OCI-LY3 (cell line): ENCODE measurements at regions not wholly inside any gene's neighbourhood (a gene's known extent, or its start where the extent isn't known, plus 50 kb on each side); places are given as distances from the start of the nearest gene placed in this dataset.

Experiments used
- H2AFZ ChIP-seq: fragments of 200-600, 300-600 bp; shearing (Covaris generic); 2 replicates; pipeline ENCODE4 v1.6.0; 2014; ENCODE audit warnings: antibody characterized with exemption, low read depth, low read length
- H3K27ac ChIP-seq: fragments of 200-600, 300-600 bp; sonication (generic); 2 replicates; pipeline ENCODE4 v1.5.1; 2014; ENCODE audit warnings: mild to moderate bottlenecking, low read length, moderate library complexity, mixed read lengths
- H3K27me3 ChIP-seq: fragments of 200-600, 300-600 bp; sonication (generic); 2 replicates; pipeline ENCODE4 v1.6.1; 2014; ENCODE audit warnings: low read depth, low read length, mixed read lengths
- H3K36me3 ChIP-seq: fragments of 200-600, 300-600 bp; sonication (generic); replicated peaks from 2 replicates; pipeline ENCODE3; 2014; ENCODE audit warnings: low read depth, low read length, mixed read lengths
- H3K4me1 ChIP-seq: fragments of 300-600, 200-600 bp; sonication (generic); 2 replicates; pipeline ENCODE4 v1.6.1; 2014; ENCODE audit warnings: low read length, mixed read lengths
- H3K4me2 ChIP-seq: fragments of 200-600, 300-600 bp; sonication (generic); 2 replicates; pipeline ENCODE4 v1.6.1; 2014; ENCODE audit warnings: low read length, mixed read lengths
- H3K4me3 ChIP-seq: fragments of 300-600, 200-600 bp; sonication (generic); 2 replicates; pipeline ENCODE4 v1.5.1; 2014; ENCODE audit warnings: antibody characterized with exemption, mild to moderate bottlenecking, low read length, moderate library complexity
- H3K79me2 ChIP-seq: fragments of 300-600, 200-600 bp; shearing (Covaris generic); 2 replicates; pipeline ENCODE4 v1.6.1; 2014; ENCODE audit warnings: mild to moderate bottlenecking, low read length, mixed read lengths
- H3K9ac ChIP-seq: fragments of 300-600, 200-600 bp; shearing (Covaris generic); 2 replicates; pipeline ENCODE4 v1.6.0; 2014; ENCODE audit warnings: mild to moderate bottlenecking, low read length, moderate library complexity
- H3K9me3 ChIP-seq: fragments of 200-600, 300-600 bp; shearing (Covaris generic); 2 replicates; pipeline ENCODE4 v1.6.1; 2014; ENCODE audit warnings: low read length, mixed read lengths; ENCODE audit not compliant: insufficient read depth
- H4K20me1 ChIP-seq: fragments of 200-600, 300-600 bp; sonication (generic); 2 replicates; pipeline ENCODE4 v1.6.1; 2016; ENCODE audit warnings: low read length, mixed read lengths; ENCODE audit not compliant: insufficient read depth
- EZH2phosphoT487 ChIP-seq: fragments of 200-600 bp; shearing (Covaris generic); IDR thresholded peaks from 2 replicates; pipeline ENCODE4 v1.6.1; 2018; ENCODE audit warnings: antibody characterized with exemption, mixed run types, low read depth
- TF ChIP-seq, protein P1 (sequence below): fragments of 200-600, 300-600 bp; sonication (generic); IDR thresholded peaks from 2 replicates; pipeline ENCODE4 v1.5.1; 2014; ENCODE audit warnings: antibody characterized with exemption, low read length, low read depth

DNA sequence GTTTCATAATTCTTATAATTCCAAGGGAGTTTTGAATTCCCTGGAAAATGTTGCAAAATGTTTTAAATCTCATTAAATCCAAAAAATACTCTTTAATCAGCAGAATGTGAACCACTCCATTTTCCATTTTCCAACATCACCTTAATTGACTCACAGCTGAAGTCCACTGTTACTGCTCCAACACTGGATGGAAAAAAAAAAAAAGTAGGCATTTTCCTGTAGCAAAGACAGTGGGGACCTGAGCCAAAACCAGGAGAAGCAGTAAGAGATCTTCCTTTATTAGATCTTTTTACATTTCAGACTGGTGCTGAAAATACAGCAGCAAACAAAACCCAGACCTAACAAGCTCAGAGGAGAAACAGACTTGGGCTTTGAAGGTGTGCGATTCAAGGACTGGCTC is 62.4 kb upstream of the SPATS2L start:
- no peak overlapping the region for H3K27ac ChIP-seq
- H3K4me1 ChIP-seq, result peaks cover 8% of the 10 kb centered on the region
- H3K4me2 ChIP-seq, result no peak overlapping the region
- no peaks in the 10 kb centered on the region for H4K20me1 ChIP-seq
- no peaks in the 10 kb centered on the region for H3K9me3 ChIP-seq
- peaks cover 5% of the 10 kb centered on the region; the same call in 1 of the 2 replicates for H3K27me3 ChIP-seq
- H3K79me2 ChIP-seq, result no peaks in the 10 kb centered on the region
- H2AFZ ChIP-seq, result no peak overlapping the region
- no peaks in the 10 kb centered on the region for H3K36me3 ChIP-seq
- no peak overlapping the region for H3K9ac ChIP-seq
- no peak overlapping the region for H3K4me3 ChIP-seq
- no peak for TF ChIP-seq EZH2phosphoT487
- TF ChIP-seq, protein P1, sequence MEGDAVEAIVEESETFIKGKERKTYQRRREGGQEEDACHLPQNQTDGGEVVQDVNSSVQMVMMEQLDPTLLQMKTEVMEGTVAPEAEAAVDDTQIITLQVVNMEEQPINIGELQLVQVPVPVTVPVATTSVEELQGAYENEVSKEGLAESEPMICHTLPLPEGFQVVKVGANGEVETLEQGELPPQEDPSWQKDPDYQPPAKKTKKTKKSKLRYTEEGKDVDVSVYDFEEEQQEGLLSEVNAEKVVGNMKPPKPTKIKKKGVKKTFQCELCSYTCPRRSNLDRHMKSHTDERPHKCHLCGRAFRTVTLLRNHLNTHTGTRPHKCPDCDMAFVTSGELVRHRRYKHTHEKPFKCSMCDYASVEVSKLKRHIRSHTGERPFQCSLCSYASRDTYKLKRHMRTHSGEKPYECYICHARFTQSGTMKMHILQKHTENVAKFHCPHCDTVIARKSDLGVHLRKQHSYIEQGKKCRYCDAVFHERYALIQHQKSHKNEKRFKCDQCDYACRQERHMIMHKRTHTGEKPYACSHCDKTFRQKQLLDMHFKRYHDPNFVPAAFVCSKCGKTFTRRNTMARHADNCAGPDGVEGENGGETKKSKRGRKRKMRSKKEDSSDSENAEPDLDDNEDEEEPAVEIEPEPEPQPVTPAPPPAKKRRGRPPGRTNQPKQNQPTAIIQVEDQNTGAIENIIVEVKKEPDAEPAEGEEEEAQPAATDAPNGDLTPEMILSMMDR, result no peak

DNA sequence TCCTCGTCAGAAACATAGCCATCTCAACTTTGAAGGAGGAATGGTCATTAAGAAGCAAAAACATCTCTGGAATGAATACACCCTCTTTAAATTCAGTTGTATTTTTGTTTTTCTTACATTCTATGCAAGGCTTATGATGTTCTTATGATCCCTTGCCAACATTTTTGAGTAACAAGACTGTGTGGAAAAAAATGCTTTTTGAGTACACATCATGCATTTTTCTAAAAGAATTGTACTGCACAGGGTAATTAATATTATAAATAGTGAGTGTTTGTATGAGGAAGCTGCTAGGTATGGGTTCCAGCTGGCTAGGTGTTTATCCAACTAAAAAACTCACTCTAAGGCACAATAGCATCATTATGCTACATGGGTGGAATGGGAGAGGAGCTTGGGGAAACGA is 59.0 kb upstream of the SPATS2L start:
- Histone ChIP-seq H3K9ac (no peak overlapping the region), H3K27ac (no peak overlapping the region), H3K4me2 (no peak overlapping the region), H3K4me3 (no peak overlapping the region), H4K20me1 (no peaks in the 10 kb centered on the region), H3K36me3 (no peaks in the 10 kb centered on the region), H3K79me2 (no peaks in the 10 kb centered on the region), H2AFZ (no peak overlapping the region), H3K9me3 (no peaks in the 10 kb centered on the region), H3K27me3 (no peaks in the 10 kb centered on the region), H3K4me1 (peaks cover 8% of the 10 kb centered on the region)
- no peak for TF ChIP-seq EZH2phosphoT487
- TF ChIP-seq, protein P1, result no peak

DNA sequence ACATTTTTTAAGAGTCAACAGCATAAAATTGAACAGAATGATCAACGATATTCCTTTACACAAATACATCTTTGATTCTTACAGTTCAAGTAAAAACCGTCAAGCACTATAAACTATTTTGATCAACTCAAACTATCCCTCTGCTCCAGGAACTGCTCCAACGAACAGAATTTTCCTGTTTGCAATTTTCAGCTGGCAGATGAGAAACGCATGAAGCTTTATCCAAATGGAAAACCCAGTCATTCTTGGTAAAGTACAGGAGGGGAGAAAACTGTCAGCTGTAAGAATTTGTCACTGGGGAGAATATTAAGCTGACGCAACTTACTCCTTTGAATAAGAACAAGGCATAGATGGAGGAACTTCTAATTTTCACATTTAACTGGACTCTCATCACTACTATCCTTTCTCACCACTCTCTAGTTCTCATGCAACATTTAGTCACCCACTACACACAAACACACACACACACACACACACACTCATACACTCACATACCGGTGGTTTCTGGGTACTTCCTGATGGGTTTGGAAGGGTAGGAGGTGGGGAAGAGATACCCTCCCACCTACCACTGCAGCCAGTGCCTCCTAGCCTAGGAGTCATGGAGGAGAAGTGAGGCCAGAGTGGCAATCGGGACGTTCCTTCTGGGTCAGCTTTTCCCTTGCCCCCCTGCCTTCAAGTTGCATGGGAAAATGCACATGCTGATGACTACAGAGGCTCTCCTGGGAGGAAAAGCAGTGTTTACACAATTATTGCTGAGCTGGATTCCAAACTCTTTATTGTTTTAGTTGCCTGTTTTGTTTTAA is 54.0 kb upstream of the SPATS2L start:
- Histone ChIP-seq H2AFZ (no peak overlapping the region), H4K20me1 (no peaks in the 10 kb centered on the region), H3K27me3 (no peaks in the 10 kb centered on the region), H3K4me1 (no peaks in the 10 kb centered on the region), H3K4me2 (no peak overlapping the region), H3K9ac (no peak overlapping the region), H3K27ac (no peak overlapping the region), H3K4me3 (no peak overlapping the region), H3K36me3 (no peaks in the 10 kb centered on the region), H3K9me3 (no peaks in the 10 kb centered on the region), H3K79me2 (no peaks in the 10 kb centered on the region)
- TF ChIP-seq, protein P1, result no peak
- TF ChIP-seq EZH2phosphoT487, result no peak

DNA sequence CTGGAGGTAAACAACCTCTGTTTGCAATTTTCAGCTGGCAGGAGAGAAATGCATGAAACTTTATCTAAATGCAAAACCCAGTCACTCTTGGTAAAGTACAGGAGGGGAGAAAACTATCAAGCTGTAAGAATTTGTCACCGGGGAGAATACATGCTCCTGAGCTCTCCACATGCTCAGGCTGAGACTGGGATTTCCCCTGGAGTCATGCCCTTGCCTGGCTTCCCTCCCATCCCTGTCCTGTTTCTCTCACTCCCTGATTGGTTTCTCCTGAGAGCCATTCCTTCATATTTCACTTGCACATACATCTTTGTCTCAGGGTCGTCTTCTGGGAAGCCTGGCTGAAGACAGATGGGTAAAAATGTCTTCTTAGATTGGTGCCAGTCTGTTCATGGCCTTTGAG is 52.9 kb upstream of the SPATS2L start:
- Histone ChIP-seq H3K27ac (no peak overlapping the region), H3K27me3 (no peaks in the 10 kb centered on the region), H4K20me1 (no peaks in the 10 kb centered on the region), H3K4me1 (no peaks in the 10 kb centered on the region), H2AFZ (no peak overlapping the region), H3K4me2 (no peak overlapping the region), H3K9ac (no peak overlapping the region), H3K36me3 (no peaks in the 10 kb centered on the region), H3K9me3 (no peaks in the 10 kb centered on the region), H3K4me3 (no peak overlapping the region), H3K79me2 (no peaks in the 10 kb centered on the region)
- no peak for TF ChIP-seq EZH2phosphoT487
- TF ChIP-seq, protein P1, result no peak
